ENCODE measurements at regions not wholly inside any gene's neighbourhood (a gene's known extent, or its start where the extent isn't known, plus 50 kb on each side); places are given as distances from the start of the nearest gene placed in this dataset.

DNA sequence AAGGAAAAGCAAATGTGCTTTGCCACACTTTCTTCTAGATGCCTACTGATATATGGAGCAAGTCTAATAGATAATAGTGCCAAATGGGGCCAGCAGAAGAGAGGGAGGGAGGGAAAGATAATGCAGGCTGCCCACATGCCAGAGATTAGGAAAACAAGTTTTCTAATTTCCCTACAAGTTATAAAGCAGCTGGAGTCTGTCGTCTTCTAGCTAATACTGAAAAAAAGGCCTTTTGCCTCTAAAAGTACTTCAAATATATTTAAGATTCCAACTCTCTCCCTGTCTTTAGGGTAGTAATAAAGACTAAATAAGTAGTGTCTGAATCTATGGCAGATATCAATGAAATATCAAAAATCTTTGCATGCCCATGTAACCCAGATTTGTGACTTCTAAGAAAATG, 632.0 kb upstream of the MIR17HG start:
- no peak overlapping the region for H3K4me3 ChIP-seq (ENCODE audit: insufficient read depth, low read length, poor library complexity, severe bottlenecking)
- no peaks in the 10 kb centered on the region for H4K20me1 ChIP-seq (ENCODE audit: low read depth, low read length)
- no peak overlapping the region for H3K9ac ChIP-seq (ENCODE audit: low read length)
- no peaks in the 10 kb centered on the region for H3F3A ChIP-seq (ENCODE audit: insufficient read depth)
- no peak overlapping the region for H3K4me2 ChIP-seq (ENCODE audit: low read depth, low read length, poor library complexity, severe bottlenecking)
- H3K27ac ChIP-seq (ENCODE audit: low read depth, low read length): no peak overlapping the region
- H3K79me2 ChIP-seq (ENCODE audit: insufficient read depth, low read length): no peaks in the 10 kb centered on the region
- H3K9me3 ChIP-seq (ENCODE audit: insufficient read depth, low read length): 0 out of 2 replicates have a peak, but pooled peaks cover 6% of the 10 kb centered on the region
- H3K36me3 ChIP-seq (ENCODE audit: low read length): no peaks in the 10 kb centered on the region
- H3K9me2 ChIP-seq (replicated peaks; ENCODE audit: insufficient read depth, low read length): no peaks in the 10 kb centered on the region
- no peak overlapping the region for H2AFZ ChIP-seq (ENCODE audit: low read depth, low read length, severe bottlenecking)
- TF ChIP-seq EZH2phosphoT487 (conservative IDR thresholded peaks at IDR 0.05; ENCODE audit: low read length): no peak
- TF ChIP-seq, protein P1, sequence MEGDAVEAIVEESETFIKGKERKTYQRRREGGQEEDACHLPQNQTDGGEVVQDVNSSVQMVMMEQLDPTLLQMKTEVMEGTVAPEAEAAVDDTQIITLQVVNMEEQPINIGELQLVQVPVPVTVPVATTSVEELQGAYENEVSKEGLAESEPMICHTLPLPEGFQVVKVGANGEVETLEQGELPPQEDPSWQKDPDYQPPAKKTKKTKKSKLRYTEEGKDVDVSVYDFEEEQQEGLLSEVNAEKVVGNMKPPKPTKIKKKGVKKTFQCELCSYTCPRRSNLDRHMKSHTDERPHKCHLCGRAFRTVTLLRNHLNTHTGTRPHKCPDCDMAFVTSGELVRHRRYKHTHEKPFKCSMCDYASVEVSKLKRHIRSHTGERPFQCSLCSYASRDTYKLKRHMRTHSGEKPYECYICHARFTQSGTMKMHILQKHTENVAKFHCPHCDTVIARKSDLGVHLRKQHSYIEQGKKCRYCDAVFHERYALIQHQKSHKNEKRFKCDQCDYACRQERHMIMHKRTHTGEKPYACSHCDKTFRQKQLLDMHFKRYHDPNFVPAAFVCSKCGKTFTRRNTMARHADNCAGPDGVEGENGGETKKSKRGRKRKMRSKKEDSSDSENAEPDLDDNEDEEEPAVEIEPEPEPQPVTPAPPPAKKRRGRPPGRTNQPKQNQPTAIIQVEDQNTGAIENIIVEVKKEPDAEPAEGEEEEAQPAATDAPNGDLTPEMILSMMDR (IDR thresholded peaks at IDR 0.05; ENCODE audit: insufficient read depth, low read length, poor library complexity, severe bottlenecking): no peak
- H3K27me3 ChIP-seq (ENCODE audit: low read length): no peaks in the 10 kb centered on the region

- no peaks in the 10 kb centered on the region for H4K20me1 ChIP-seq (ENCODE audit: low read depth, low read length)
- H3K79me2 ChIP-seq (ENCODE audit: insufficient read depth, low read length): no peaks in the 10 kb centered on the region
- H3K4me2 ChIP-seq (ENCODE audit: low read depth, low read length, poor library complexity, severe bottlenecking): no peak overlapping the region
- H2AFZ ChIP-seq (ENCODE audit: low read depth, low read length, severe bottlenecking): no peak overlapping the region
- H3K36me3 ChIP-seq (ENCODE audit: low read length): no peaks in the 10 kb centered on the region
- H3K27me3 ChIP-seq (ENCODE audit: low read length): no peaks in the 10 kb centered on the region
- no peak overlapping the region for H3K27ac ChIP-seq (ENCODE audit: low read depth, low read length)
- no peak overlapping the region for H3K4me3 ChIP-seq (ENCODE audit: insufficient read depth, low read length, poor library complexity, severe bottlenecking)
- H3F3A ChIP-seq (ENCODE audit: insufficient read depth): no peaks in the 10 kb centered on the region
- TF ChIP-seq, protein P1 (IDR thresholded peaks at IDR 0.05; ENCODE audit: insufficient read depth, low read length, poor library complexity, severe bottlenecking): no peak
- TF ChIP-seq EZH2phosphoT487 (conservative IDR thresholded peaks at IDR 0.05; ENCODE audit: low read length): no peak
- H3K9me2 ChIP-seq (replicated peaks; ENCODE audit: insufficient read depth, low read length): no peaks in the 10 kb centered on the region
- H3K9me3 ChIP-seq (ENCODE audit: insufficient read depth, low read length): 0 out of 2 replicates have a peak, but pooled peaks cover 4% of the 10 kb centered on the region
- H3K9ac ChIP-seq (ENCODE audit: low read length): no peak overlapping the region
These were observed 630.0 kb upstream of the MIR17HG start for GRCh38 chr13:90717451-90717936.

DNA sequence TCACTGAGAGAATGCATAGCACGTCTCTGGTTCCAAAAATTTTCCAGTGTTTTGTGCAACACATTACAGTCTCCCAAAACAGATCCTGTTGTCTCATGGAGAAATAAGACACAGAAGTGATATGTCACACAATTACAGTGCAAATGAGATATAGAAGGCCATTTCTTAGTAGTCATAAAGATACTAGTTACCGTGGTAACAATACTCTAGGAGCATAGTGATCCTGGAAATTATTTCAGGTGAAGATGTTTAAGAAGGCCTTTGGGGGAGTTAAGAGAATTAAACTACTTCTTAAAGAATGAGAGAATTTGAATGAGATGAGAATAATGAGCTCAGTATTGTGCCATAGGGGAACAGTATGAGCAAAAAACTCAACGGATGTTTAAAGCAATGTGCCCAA, 628.0 kb upstream of the MIR17HG start:
- Histone ChIP-seq H3K27me3 (ENCODE audit: low read length) (no peaks in the 10 kb centered on the region), H3K27ac (ENCODE audit: low read depth, low read length) (no peak overlapping the region), H4K20me1 (ENCODE audit: low read depth, low read length) (no peaks in the 10 kb centered on the region), H3F3A (ENCODE audit: insufficient read depth) (no peaks in the 10 kb centered on the region), H3K79me2 (ENCODE audit: insufficient read depth, low read length) (no peaks in the 10 kb centered on the region), H2AFZ (ENCODE audit: low read depth, low read length, severe bottlenecking) (no peak overlapping the region), H3K4me2 (ENCODE audit: low read depth, low read length, poor library complexity, severe bottlenecking) (no peak overlapping the region), H3K9me2 (replicated peaks; ENCODE audit: insufficient read depth, low read length) (no peaks in the 10 kb centered on the region), H3K9ac (ENCODE audit: low read length) (no peak overlapping the region), H3K4me3 (ENCODE audit: insufficient read depth, low read length, poor library complexity, severe bottlenecking) (no peak overlapping the region), H3K9me3 (ENCODE audit: insufficient read depth, low read length) (no peaks in the 10 kb centered on the region), H3K36me3 (ENCODE audit: low read length) (no peaks in the 10 kb centered on the region)
- TF ChIP-seq, protein P1 (IDR thresholded peaks at IDR 0.05; ENCODE audit: insufficient read depth, low read length, poor library complexity, severe bottlenecking): no peak
- TF ChIP-seq EZH2phosphoT487 (conservative IDR thresholded peaks at IDR 0.05; ENCODE audit: low read length): no peak
